Mesendoderm (in vitro differentiated cells): ENCODE measurements at regions not wholly inside any gene's neighbourhood (a gene's known extent, or its start where the extent isn't known, plus 50 kb on each side); places are given as distances from the start of the nearest gene placed in this dataset.

Experiments
- DNase-seq: peaks from one replicate; pipeline ENCODE4 v3.0.0; 2013
- H2AK5ac ChIP-seq: 2 replicates; pipeline ENCODE4 v1.6.1; 2013; ENCODE audit warnings: low read length, inconsistent platforms
- H2BK120ac ChIP-seq: 2 replicates; pipeline ENCODE4 v1.6.1; 2013; ENCODE audit warnings: low read depth, mild to moderate bottlenecking, low read length, moderate library complexity, mixed read lengths
- H2BK15ac ChIP-seq: replicated peaks from 2 replicates; pipeline ENCODE4 v1.6.1; 2013; ENCODE audit warnings: low read depth, mild to moderate bottlenecking, moderate library complexity
- H2BK5ac ChIP-seq: 2 replicates; pipeline ENCODE4 v1.6.1; 2013; ENCODE audit warnings: low read length, inconsistent platforms
- H3K18ac ChIP-seq: 2 replicates; pipeline ENCODE4 v1.6.1; 2013; ENCODE audit warnings: mild to moderate bottlenecking, low read length, mixed read lengths
- H3K23ac ChIP-seq: one replicate; pipeline ENCODE4 v1.6.1; 2013; ENCODE audit warnings: low read length
- H3K27ac ChIP-seq: 2 replicates; pipeline ENCODE4 v1.5.1; 2013; ENCODE audit warnings: low read depth, mild to moderate bottlenecking, inconsistent platforms, low read length, moderate library complexity
- H3K27me3 ChIP-seq: 2 replicates; pipeline ENCODE4 v1.6.1; 2013; ENCODE audit warnings: low read length, control low read depth, mild to moderate bottlenecking, inconsistent platforms; ENCODE audit not compliant: insufficient read depth, poor library complexity
- H3K36me3 ChIP-seq: 2 replicates; pipeline ENCODE4 v1.6.1; 2013; ENCODE audit warnings: low read length, inconsistent platforms; ENCODE audit not compliant: control insufficient read depth, insufficient read depth
- H3K4ac ChIP-seq: one replicate; pipeline ENCODE4 v1.6.1; 2013; ENCODE audit warnings: low read depth, mild to moderate bottlenecking, low read length, moderate library complexity
- H3K4me1 ChIP-seq: 2 replicates; pipeline ENCODE4 v1.6.1; 2013; ENCODE audit warnings: low read depth, low read length, inconsistent platforms; ENCODE audit not compliant: control insufficient read depth
- H3K4me2 ChIP-seq: 2 replicates; pipeline ENCODE4 v1.6.1; 2013; ENCODE audit warnings: low read length
- H3K4me3 ChIP-seq: 2 replicates; pipeline ENCODE4 v1.5.1; 2013; ENCODE audit warnings: mild to moderate bottlenecking, low read length
- H3K56ac ChIP-seq: one replicate; pipeline ENCODE4 v1.6.1; 2013; ENCODE audit warnings: low read length
- H3K79me1 ChIP-seq: 2 replicates; pipeline ENCODE4 v1.6.1; 2013; ENCODE audit warnings: low read length, inconsistent platforms
- H3K79me2 ChIP-seq: 2 replicates; pipeline ENCODE4 v1.6.1; 2013; ENCODE audit warnings: mild to moderate bottlenecking, low read length; ENCODE audit not compliant: control insufficient read depth, insufficient read depth
- H3K9ac ChIP-seq: 2 replicates; pipeline ENCODE4 v1.6.1; 2013; ENCODE audit warnings: low read length, inconsistent platforms
- H4K5ac ChIP-seq: one replicate; pipeline ENCODE4 v1.6.1; 2013; ENCODE audit warnings: low read length
- H4K8ac ChIP-seq: one replicate; pipeline ENCODE4 v1.6.1; 2013; ENCODE audit warnings: low read depth, mild to moderate bottlenecking, control low read depth, low read length, moderate library complexity
- WGBS: extraction: QIAGEN DNeasy Blood & Tissue Kit; methylation state at CpG from one replicate; pipeline ENCODE4 v1.1.7; 2013; ENCODE audit warnings: low lambda C conversion rate, missing lambda C conversion rate; ENCODE audit not compliant: insufficient coverage; ENCODE audit errors: extremely low coverage; 5-methylcytosine and 5-hydroxymethylcytosine counted together

GRCh38 chr10:44640429-44640828, 255.5 kb upstream of the CXCL12 start:
- no peak overlapping the region for H3K18ac ChIP-seq
- H3K4me2 ChIP-seq, result no peak overlapping the region
- no peak for DNase-seq
- H3K27me3 ChIP-seq, result no peaks in the 10 kb centered on the region
- no peaks in the 10 kb centered on the region for H3K79me2 ChIP-seq
- H3K4me3 ChIP-seq, result no peak overlapping the region
- H3K9ac ChIP-seq, result no peak overlapping the region
- H4K5ac ChIP-seq, result no peak overlapping the region
- no peak overlapping the region for H4K8ac ChIP-seq
- WGBS, result no CpG with 5 or more reads among the region's 7 CpGs
- H3K36me3 ChIP-seq, result no peaks in the 10 kb centered on the region
- no peaks in the 10 kb centered on the region for H3K79me1 ChIP-seq
- no peak overlapping the region for H3K23ac ChIP-seq
- H3K4ac ChIP-seq, result no peak overlapping the region
- H3K4me1 ChIP-seq, result no peaks in the 10 kb centered on the region
- no peak overlapping the region for H2BK5ac ChIP-seq
- no peak overlapping the region for H2AK5ac ChIP-seq
- no peak overlapping the region for H2BK120ac ChIP-seq
- H2BK15ac ChIP-seq, result no peak overlapping the region
- no peak overlapping the region for H3K27ac ChIP-seq
- H3K56ac ChIP-seq, result no peak overlapping the region

DNA sequence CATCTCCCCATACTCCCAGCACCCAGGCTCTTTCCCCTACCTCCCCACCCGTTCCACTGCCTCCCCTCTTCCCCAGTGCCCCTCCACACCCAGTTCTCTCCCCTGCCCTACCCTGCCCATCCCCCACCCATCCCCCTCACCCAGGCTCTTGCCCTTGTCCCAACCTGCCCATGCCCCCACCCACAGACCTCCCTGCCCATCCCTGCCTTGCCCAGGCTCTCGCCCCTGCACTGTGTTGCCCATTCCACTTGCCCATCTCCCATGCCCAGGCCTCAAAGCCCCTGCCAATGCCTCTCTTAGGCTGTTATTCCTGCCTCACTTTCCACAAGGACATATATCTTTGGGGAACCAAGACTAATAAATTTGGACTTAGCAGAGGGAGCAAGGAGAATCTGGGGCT, 262.6 kb upstream of the CXCL12 start:
- no CpG with 5 or more reads among the region's 2 CpGs for WGBS
- Histone ChIP-seq H2BK5ac (no peak overlapping the region), H2AK5ac (no peak overlapping the region), H3K9ac (no peak overlapping the region), H3K18ac (no peak overlapping the region), H2BK120ac (no peak overlapping the region), H3K4me1 (no peaks in the 10 kb centered on the region), H4K5ac (no peak overlapping the region), H2BK15ac (no peak overlapping the region), H3K4me3 (no peak overlapping the region), H3K79me1 (no peaks in the 10 kb centered on the region), H3K79me2 (no peaks in the 10 kb centered on the region), H3K27ac (no peak overlapping the region), H3K36me3 (no peaks in the 10 kb centered on the region), H3K4me2 (no peak overlapping the region), H3K4ac (no peak overlapping the region), H3K27me3 (no peaks in the 10 kb centered on the region), H3K23ac (no peak overlapping the region), H3K56ac (no peak overlapping the region), H4K8ac (no peak overlapping the region)
- DNase-seq, result no peak

- Histone ChIP-seq H3K18ac (no peak overlapping the region), H2BK5ac (no peak overlapping the region), H2BK15ac (no peak overlapping the region), H3K27me3 (no peaks in the 10 kb centered on the region), H4K5ac (no peak overlapping the region), H3K36me3 (no peaks in the 10 kb centered on the region), H3K27ac (no peak overlapping the region), H2BK120ac (no peak overlapping the region), H2AK5ac (no peak overlapping the region), H3K4ac (no peak overlapping the region), H4K8ac (no peak overlapping the region), H3K4me2 (no peak overlapping the region), H3K9ac (no peak overlapping the region), H3K79me1 (no peaks in the 10 kb centered on the region), H3K23ac (no peak overlapping the region), H3K4me3 (no peak overlapping the region), H3K56ac (no peak overlapping the region), H3K79me2 (no peaks in the 10 kb centered on the region), H3K4me1 (no peaks in the 10 kb centered on the region)
- no CpG with 5 or more reads among the region's 10 CpGs for WGBS
- DNase-seq, result no peak
These were observed 263.1 kb upstream of the CXCL12 start for GRCh38 chr10:44647877-44648542.

- DNase-seq, result no peak
- H3K36me3 ChIP-seq, result no peaks in the 10 kb centered on the region
- no peak overlapping the region for H4K8ac ChIP-seq
- H2BK120ac ChIP-seq, result no peak overlapping the region
- H3K79me2 ChIP-seq, result no peaks in the 10 kb centered on the region
- no peak overlapping the region for H3K27ac ChIP-seq
- no peaks in the 10 kb centered on the region for H3K4me1 ChIP-seq
- H4K5ac ChIP-seq, result no peak overlapping the region
- H3K4me2 ChIP-seq, result no peak overlapping the region
- WGBS, result no CpG with 5 or more reads among the region's 7 CpGs
- no peaks in the 10 kb centered on the region for H3K27me3 ChIP-seq
- no peak overlapping the region for H3K18ac ChIP-seq
- no peak overlapping the region for H2BK5ac ChIP-seq
- H3K9ac ChIP-seq, result no peak overlapping the region
- H3K4ac ChIP-seq, result no peak overlapping the region
- no peak overlapping the region for H2AK5ac ChIP-seq
- no peak overlapping the region for H2BK15ac ChIP-seq
- no peaks in the 10 kb centered on the region for H3K79me1 ChIP-seq
- H3K23ac ChIP-seq, result no peak overlapping the region
- no peak overlapping the region for H3K4me3 ChIP-seq
- no peak overlapping the region for H3K56ac ChIP-seq
These were observed 260.2 kb upstream of the TMEM72 start for GRCh38 chr10:44650691-44651661.

- H3K56ac ChIP-seq, result no peak overlapping the region
- no peak overlapping the region for H2BK15ac ChIP-seq
- H3K27ac ChIP-seq, result no peak overlapping the region
- no peak overlapping the region for H4K8ac ChIP-seq
- H3K4me3 ChIP-seq, result no peak overlapping the region
- DNase-seq, result no peak
- H3K4me2 ChIP-seq, result no peak overlapping the region
- no peak overlapping the region for H2AK5ac ChIP-seq
- H3K4ac ChIP-seq, result no peak overlapping the region
- H3K23ac ChIP-seq, result no peak overlapping the region
- H3K79me2 ChIP-seq, result no peaks in the 10 kb centered on the region
- H4K5ac ChIP-seq, result no peak overlapping the region
- no peaks in the 10 kb centered on the region for H3K4me1 ChIP-seq
- no peak overlapping the region for H2BK120ac ChIP-seq
- H3K79me1 ChIP-seq, result no peaks in the 10 kb centered on the region
- H3K18ac ChIP-seq, result no peak overlapping the region
- no peak overlapping the region for H3K9ac ChIP-seq
- no peaks in the 10 kb centered on the region for H3K27me3 ChIP-seq
- WGBS, result no CpG with 5 or more reads among the region's 4 CpGs
- no peak overlapping the region for H2BK5ac ChIP-seq
- no peaks in the 10 kb centered on the region for H3K36me3 ChIP-seq
These were observed 259.3 kb upstream of the TMEM72 start for GRCh38 chr10:44651834-44652233.
